AG09319 (cell line): ENCODE measurements at regions not wholly inside any gene's neighbourhood (a gene's known extent, or its start where the extent isn't known, plus 50 kb on each side); places are given as distances from the start of the nearest gene placed in this dataset.
"Not testable (repeated sequence)": the region's sequence is repeated elsewhere in the genome, so short reads cannot be mapped to it uniquely, and the experiment has no call there.

Source experiments
- DNase-seq: peaks from one replicate; pipeline ENCODE4 v3.0.0-alpha.2; 2010; ENCODE audit warnings: low read depth; ENCODE audit errors: extremely low read depth
- CTCF ChIP-seq: IDR thresholded peaks from 2 replicates; pipeline ENCODE4 v1.5.1; 2011; ENCODE audit warnings: low read depth, mild to moderate bottlenecking, inconsistent platforms, low read length, moderate library complexity

- not testable (repeated sequence) for DNase-seq
Observed at GRCh38 chr2:131626565-131626964, 98.9 kb downstream of the CCDC74A start.

GRCh38 chr2:131627777-131628176 is 100.1 kb downstream of the CCDC74A start:
- not testable (repeated sequence) for DNase-seq

DNA sequence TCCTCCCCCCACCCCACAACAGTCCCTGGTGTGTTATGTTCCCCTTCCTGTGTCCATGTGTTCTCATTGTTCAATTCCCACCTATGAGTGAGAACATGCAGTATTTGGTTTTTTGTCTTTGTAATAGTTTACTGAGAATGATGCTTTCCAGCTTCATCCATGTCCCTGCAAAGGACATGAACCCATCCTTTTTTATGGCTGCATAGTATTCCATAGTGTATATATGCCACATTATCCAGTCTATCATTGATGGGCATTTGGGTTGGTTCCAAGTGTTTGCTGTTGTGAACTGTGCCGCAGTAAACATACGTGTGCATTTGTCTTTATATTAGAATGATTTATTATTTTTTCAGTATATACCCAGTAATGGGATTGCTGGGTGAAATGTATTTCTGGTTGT is 104.0 kb downstream of the CCDC74A start:
- DNase-seq, result not testable (repeated sequence)

DNA sequence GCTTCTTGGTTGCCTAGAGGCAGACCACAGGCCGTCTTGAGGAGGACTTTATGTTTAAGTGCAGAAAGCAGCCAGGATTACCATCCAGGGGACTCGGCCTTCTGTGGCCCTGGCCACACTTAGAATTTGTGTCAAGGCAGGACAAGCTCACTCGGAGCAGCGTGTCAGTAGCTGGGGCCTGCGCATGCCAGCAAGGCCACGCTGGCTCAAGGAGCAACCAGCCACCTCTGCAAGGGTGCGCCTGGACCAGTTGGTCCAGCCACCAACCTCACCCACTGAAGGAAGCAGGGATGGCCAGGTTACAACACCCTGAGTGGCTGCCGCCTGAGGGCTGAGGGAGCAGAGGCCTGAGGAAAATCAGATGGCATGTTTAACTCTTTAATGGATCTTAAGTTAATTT is 105.7 kb downstream of the CCDC74A start:
- not testable (repeated sequence) for DNase-seq

DNA sequence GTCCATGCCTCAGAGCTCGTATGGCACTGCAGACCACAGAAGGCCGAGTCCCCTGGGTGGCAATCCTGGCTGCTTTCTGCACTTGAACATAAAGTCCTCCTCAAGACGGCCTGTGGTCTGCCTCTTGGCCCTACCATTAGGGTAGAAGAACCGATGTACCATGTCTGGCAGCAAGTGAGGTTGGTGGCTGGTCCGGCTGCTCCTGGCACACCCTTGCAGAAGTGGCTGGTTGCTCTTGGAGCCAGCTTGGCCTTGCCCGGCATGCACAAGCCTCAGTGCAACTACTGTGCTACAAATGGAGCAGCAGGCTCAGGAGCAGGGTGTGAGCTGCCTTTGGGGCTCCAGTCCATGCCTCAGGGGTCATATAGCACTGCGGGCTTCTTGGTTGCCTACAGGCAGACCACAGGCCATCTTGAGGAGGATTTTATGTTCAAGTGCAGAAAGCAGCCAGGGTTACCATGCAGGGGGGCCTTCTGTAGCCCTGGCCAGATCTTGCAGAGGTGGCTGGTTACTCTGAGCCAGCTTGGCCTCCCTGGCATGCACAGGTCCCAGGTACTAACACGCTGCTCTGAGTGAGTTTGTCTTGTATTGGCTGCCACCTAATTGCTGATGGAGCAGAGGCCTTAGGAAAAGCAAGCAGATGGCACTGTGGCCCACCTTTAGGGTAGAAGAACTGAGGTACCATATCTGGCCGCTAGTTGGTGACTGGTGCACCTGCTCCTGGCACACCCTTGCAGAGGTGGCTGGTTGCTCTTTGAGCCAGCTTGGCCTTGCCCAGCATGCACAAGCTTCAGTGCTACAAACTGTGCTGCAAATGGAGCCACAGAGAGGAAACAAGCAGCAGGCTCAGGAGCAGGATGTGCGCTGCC is 106.4 kb downstream of the CCDC74A start:
- not testable (repeated sequence) for DNase-seq

GRCh38 chr2:131635611-131636010 is 107.9 kb downstream of the CCDC74A start:
- DNase-seq, result no peak

GRCh38 chr2:131636704-131637308 is 109.1 kb downstream of the CCDC74A start:
- not testable (repeated sequence) for DNase-seq

More at GRCh38 chr2:131635611-131636010, 107.9 kb downstream of the CCDC74A start:
- TF ChIP-seq CTCF, result no peak

GRCh38 chr2:131639001-131639620 is 111.4 kb downstream of the CCDC74A start:
- not testable (repeated sequence) for DNase-seq

- DNase-seq, result no peak
- TF ChIP-seq CTCF, result no peak
Observed at GRCh38 chr2:131641414-131642206, 113.9 kb downstream of the CCDC74A start.

DNA sequence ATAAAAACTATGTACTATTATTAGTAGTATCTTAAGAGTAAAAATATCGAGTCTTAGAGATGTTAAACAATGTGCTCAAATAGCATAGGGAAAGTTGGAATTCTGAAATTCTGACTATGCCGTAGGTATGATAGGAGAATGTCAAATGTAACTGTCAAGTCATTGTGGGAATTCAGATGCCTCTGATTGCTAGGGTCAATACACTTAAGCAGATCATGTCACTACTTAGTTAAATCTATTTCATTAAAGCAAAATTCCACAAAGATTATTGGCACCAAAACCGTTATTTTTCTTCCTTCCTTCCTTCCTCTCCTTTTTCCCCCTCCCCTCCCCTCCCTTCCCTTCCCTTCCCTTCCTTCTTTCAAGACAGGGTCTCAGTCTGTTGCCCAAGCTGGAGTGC is 115.5 kb downstream of the CCDC74A start:
- not testable (repeated sequence) for DNase-seq

GRCh38 chr2:131645177-131645765 is 117.6 kb downstream of the CCDC74A start:
- no peak for DNase-seq
- no peak for TF ChIP-seq CTCF

- DNase-seq, result not testable (repeated sequence)
Observed at GRCh38 chr2:131646220-131646619, 118.5 kb downstream of the CCDC74A start.
